ENCODE measurements at regions not wholly inside any gene's neighbourhood (a gene's known extent, or its start where the extent isn't known, plus 50 kb on each side); places are given as distances from the start of the nearest gene placed in this dataset.

GRCh38 chr3:176937994-176938393 is 259.3 kb downstream of the TBL1XR1 start:
- H3K56ac ChIP-seq (ENCODE audit: insufficient read length, low read depth, low read length), result no peak overlapping the region
- H2BK120ac ChIP-seq (ENCODE audit: low read depth, low read length, poor library complexity, severe bottlenecking), result no peak overlapping the region
- H3K9me3 ChIP-seq (ENCODE audit: control insufficient read depth, low read depth, low read length), result no peaks in the 10 kb centered on the region
- H4K8ac ChIP-seq (replicated peaks; ENCODE audit: insufficient read length, low read depth, low read length), result no peak overlapping the region
- peaks cover 0 to 7% of the 10 kb centered on the region in 2 experiments; a peak in 2 of 5 replicates for H3K9me3 Mint-ChIP-seq
- H3K18ac ChIP-seq (ENCODE audit: insufficient read length, low read depth, low read length), result no peak overlapping the region
- H2BK15ac ChIP-seq (ENCODE audit: low read depth, low read length), result no peak overlapping the region
- no peaks in the 10 kb centered on the region for H3K79me2 ChIP-seq (ENCODE audit: insufficient read depth, low read length)
- no peaks in the 10 kb centered on the region for H4K20me1 ChIP-seq (ENCODE audit: control insufficient read depth, insufficient read depth, insufficient read length)
- no peak overlapping the region for H3K27ac Mint-ChIP-seq
- H3K4ac ChIP-seq (ENCODE audit: low read depth, low read length), result no peak overlapping the region
- H4K91ac ChIP-seq (ENCODE audit: insufficient read length, low read depth, low read length), result no peak overlapping the region
- H3K14ac ChIP-seq (ENCODE audit: insufficient read depth, low read length), result no peak overlapping the region
- H2BK5ac ChIP-seq (ENCODE audit: insufficient read length, low read length), result no peak overlapping the region
- no peak overlapping the region for H2AFZ ChIP-seq (ENCODE audit: low read length)
- H3K4me2 ChIP-seq (ENCODE audit: insufficient read depth, insufficient read length, low read length), result no peak overlapping the region
- H3K4me3 Mint-ChIP-seq, result no peak overlapping the region
- peaks cover 0 to 5% (median 0%) of the 10 kb centered on the region in 3 experiments; a peak in 1 of 7 replicates for H3K36me3 Mint-ChIP-seq (ENCODE audit: insufficient read depth in 1 of 3, low read depth in 3 of 3)
- no peak overlapping the region for H4K5ac ChIP-seq (ENCODE audit: insufficient read length, low read depth, low read length)
- no peaks in the 10 kb centered on the region for H3K4me1 ChIP-seq (ENCODE audit: insufficient read depth, low read length)
- no peak overlapping the region for H3K27ac ChIP-seq (ENCODE audit: insufficient read length, low read depth, low read length)
- no peak overlapping the region for H3K9ac ChIP-seq (ENCODE audit: extremely low read depth, insufficient read length, low read length)
- no peak for TF ChIP-seq CTCF (conservative IDR thresholded peaks at IDR 0.05)
- peaks cover 0 to 7% of the 10 kb centered on the region in 2 experiments; a peak in 2 of 4 replicates for H3K4me1 Mint-ChIP-seq
- H3K23me2 ChIP-seq (ENCODE audit: insufficient read length, low read depth, low read length, poor library complexity, severe bottlenecking), result no peaks in the 10 kb centered on the region
- H3K27me3 Mint-ChIP-seq (ENCODE audit: low read depth), result no peaks in the 10 kb centered on the region
- no peaks in the 10 kb centered on the region for H3K79me1 ChIP-seq (ENCODE audit: insufficient read depth, low read depth, low read length, poor library complexity, severe bottlenecking)
- H3T11ph ChIP-seq (ENCODE audit: low read length), result no peak overlapping the region
- no peaks in the 10 kb centered on the region for H3K27me3 ChIP-seq (ENCODE audit: insufficient read depth, low read length)
- no peak overlapping the region for H3K23ac ChIP-seq (ENCODE audit: insufficient read length, low read depth, low read length)
- H2BK20ac ChIP-seq (ENCODE audit: low read depth, low read length, poor library complexity, severe bottlenecking), result no peak overlapping the region
- no peak overlapping the region for H2AK5ac ChIP-seq (ENCODE audit: insufficient read length, low read length)
- WGBS (ENCODE audit: extremely low coverage, insufficient read length, low lambda C conversion rate), result no CpG with 5 or more reads among the region's 1 CpG
- DNase-seq, result no peak
- H2BK12ac ChIP-seq (ENCODE audit: insufficient read length, low read depth, low read length), result no peak overlapping the region

All from H9 (cell line).